Spleen (tissue), 7 donors: ENCODE measurements at regions not wholly inside any gene's neighbourhood (a gene's known extent, or its start where the extent isn't known, plus 50 kb on each side); places are given as distances from the start of the nearest gene placed in this dataset.

ENCODE experiments used
- POLR2AphosphoS5 ChIP-seq, 3 donors: sonication (generic); formaldehyde crosslinking; IDR thresholded peaks; one replicate each; pipeline ENCODE4 v1.5.1; 2017; ENCODE audit warnings: antibody characterized with exemption in 3 of 3
- TF ChIP-seq, protein P1 (sequence below), 11 experiments: fragments of 200-600 bp in 7 of 11; fragments of 450-650 bp in 4 of 11; sonication (generic) in 4 of 11; IDR thresholded peaks in 8 of 11; conservative IDR thresholded peaks in 3 of 11; 1 replicate in 7 of 11; 2 replicates in 4 of 11; pipeline versions ENCODE4 v1.4.0 to v1.8.0; 2016 to 2021; ENCODE audit warnings: antibody characterized with exemption in 11 of 11, inconsistent platforms in 4 of 11, mild to moderate bottlenecking in 1 of 11
- donor health status: DM: no; HTN: no; CAD: no; lungs with moderate emphysema.
- donor health status: DM: no; HTN: no; CAD: no.
- donor health status: DM: no; HTN: no; CAD: no.

DNA sequence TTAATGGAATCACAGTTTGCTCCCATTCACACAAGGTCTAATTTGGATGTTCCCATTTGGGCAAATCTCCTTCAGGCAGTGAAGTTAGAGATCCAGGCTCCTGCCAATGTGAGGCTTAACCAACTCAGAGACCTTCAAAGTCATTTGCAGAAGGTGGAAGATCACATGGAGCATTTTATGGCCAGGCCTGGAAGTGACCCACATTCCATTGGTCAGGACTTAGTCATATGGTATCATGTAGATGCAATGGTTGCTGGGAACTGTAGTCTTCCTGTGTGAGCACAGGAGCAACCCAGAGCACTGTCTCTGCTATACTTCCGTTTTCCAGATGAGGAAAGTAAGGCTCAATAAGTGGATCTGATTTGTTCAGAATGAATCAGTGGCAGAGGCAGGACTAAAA, 292.7 kb upstream of the SMARCA2 start:
- TF ChIP-seq, protein P1, sequence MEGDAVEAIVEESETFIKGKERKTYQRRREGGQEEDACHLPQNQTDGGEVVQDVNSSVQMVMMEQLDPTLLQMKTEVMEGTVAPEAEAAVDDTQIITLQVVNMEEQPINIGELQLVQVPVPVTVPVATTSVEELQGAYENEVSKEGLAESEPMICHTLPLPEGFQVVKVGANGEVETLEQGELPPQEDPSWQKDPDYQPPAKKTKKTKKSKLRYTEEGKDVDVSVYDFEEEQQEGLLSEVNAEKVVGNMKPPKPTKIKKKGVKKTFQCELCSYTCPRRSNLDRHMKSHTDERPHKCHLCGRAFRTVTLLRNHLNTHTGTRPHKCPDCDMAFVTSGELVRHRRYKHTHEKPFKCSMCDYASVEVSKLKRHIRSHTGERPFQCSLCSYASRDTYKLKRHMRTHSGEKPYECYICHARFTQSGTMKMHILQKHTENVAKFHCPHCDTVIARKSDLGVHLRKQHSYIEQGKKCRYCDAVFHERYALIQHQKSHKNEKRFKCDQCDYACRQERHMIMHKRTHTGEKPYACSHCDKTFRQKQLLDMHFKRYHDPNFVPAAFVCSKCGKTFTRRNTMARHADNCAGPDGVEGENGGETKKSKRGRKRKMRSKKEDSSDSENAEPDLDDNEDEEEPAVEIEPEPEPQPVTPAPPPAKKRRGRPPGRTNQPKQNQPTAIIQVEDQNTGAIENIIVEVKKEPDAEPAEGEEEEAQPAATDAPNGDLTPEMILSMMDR (IDR thresholded peaks at IDR 0.05 in 8 of 11, conservative IDR thresholded peaks at IDR 0.05 in 3 of 11): no peak
- no peak for TF ChIP-seq POLR2AphosphoS5 (IDR thresholded peaks at IDR 0.05)
